GM19438 (cell line): ENCODE measurements at regions not wholly inside any gene's neighbourhood (a gene's known extent, or its start where the extent isn't known, plus 50 kb on each side); places are given as distances from the start of the nearest gene placed in this dataset.
"Not testable (repeated sequence)": the region's sequence is repeated elsewhere in the genome, so short reads cannot be mapped to it uniquely, and the experiment has no call there.

ENCODE experiments used
- ATAC-seq: cut with Tn5 transposase; IDR thresholded peaks from one replicate; pipeline ENCODE4 v1.9.1; 2021; ENCODE audit warnings: low read depth; ENCODE audit not compliant: unreplicated experiment

DNA sequence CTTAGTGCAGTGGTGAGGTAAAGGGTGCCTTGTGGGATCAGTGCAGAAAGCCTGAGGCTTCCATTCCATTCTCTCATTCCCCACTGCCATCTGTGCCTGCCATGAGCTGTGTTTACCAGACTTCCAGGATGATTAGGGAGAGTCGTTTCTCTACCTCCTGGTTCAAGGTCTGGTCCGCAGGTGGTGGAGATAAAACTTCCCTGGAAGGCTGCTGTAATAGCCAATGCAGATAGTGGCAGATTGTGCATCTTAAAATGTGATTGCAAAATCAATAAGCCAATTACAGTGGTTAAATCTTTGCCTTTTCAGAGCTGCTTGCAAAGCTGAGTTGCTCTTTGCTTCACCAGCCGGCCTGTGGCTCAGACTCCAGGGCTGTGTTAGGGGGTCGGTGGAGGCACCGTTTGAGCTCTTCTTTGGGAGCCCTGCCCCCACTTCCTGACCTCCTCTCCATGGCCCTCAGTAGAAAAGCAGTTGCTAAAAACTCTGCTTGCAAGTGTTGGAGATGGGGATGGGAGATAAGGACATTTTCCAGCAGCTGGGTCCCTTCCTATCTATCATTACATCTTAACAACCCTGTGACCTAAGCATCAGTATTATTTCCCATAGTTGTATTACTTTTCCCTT, 95.2 kb upstream of the HS6ST1 start:
- ATAC-seq: no peak

DNA sequence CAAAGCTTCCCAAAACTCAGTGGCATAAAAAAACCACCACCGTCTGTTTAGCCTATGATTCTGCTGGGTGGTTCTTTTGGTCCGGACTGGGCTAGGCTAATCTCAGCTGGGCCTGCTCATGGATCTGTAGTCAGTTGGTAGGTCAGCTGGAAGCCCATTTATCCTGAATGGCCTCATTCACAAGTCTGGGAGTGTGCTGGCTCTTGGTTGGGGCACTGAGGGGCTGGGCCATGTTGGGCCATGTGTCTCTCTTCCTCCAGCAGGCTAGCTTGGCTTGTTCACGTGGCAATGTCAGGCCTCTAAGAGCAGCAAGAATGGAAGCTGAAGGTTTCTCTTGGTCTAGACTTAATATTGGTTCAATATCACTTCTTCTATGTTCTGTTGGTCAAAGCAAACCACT, 95.7 kb upstream of the HS6ST1 start:
- no peak for ATAC-seq

DNA sequence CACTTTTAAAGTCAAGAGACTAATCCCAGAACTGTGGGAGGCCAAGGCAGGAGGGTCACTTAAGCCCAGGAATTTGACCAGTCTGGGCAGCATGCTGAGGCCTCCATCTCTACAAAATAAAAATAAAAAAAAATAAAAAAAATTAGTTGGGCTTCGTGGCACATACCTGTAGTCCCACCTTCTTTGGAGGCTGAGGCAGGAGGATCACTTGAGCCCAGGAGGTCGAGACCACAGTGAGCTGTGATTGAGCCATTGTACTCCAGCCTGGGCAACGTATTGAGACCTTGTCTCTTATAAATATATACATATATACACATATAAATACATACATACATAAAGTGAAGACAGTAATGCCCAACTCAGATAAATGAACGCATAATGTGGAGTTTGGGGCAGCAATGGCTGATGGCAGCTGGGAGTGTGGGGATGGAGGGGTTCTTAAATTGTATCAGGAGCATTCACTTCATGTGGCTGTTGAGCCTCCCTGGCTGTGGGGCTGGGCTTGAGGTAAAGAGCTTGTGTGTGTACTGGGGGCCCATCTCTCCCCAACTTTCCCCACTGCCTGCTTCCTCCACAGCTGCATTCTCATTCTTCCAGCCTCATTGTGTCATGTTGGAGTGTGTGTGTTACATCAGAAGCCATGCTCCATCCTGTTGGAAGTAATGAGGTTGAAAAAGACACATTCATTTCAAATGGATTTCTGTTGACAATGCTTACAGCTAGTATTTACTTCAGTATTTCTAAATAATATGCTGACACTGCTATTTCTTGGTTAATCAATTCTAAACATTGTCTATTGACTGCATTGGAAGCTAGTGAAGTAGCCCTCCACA, 96.5 kb upstream of the HS6ST1 start:
- no peak for ATAC-seq

DNA sequence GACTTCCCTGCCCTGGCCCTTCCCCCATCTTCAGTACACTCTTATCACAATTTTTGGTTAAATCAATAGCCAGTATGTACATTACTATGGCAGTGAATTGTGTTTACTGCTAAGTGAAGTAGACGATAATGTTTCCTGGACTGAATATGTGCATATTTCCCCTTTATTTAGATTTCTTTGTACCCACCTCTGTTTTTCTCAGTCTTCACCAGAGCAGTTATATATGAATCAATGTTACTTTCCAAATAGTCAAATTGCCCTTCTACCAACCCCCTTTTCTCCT, 97.1 kb upstream of the HS6ST1 start:
- ATAC-seq: no peak

DNA sequence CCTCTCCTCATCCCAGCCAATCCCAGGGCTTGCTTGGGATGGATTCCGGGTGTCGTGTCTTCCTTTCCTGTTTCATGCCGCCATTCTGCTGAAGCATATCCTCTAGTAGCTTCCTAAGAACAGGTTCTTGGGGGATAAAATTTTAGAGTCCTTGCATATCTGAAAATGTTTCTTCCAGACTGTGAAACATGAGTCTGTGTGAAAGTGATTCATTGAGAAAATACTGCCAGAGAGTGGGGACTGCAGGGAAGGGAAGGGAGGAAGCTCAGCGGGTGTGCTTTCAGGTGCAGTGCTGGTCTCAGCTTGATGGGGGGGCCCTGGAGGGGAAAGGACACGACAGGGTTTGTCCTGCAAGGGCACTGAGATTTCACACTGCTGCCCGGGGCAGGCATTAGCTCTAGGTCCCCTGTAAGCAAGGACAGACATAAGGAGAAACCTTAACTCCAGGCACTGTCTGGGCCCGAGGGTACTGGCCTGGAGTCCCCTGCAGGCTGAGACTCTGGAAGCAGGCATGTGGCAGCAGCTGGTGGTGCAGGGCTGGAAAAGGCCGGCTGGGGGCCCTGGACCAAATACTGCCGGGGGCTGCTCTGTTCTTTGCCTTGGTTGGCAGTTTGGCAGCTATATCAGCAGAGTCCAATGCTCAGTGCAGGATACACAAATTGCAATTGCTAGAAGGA, 97.6 kb upstream of the HS6ST1 start:
- no peak for ATAC-seq

DNA sequence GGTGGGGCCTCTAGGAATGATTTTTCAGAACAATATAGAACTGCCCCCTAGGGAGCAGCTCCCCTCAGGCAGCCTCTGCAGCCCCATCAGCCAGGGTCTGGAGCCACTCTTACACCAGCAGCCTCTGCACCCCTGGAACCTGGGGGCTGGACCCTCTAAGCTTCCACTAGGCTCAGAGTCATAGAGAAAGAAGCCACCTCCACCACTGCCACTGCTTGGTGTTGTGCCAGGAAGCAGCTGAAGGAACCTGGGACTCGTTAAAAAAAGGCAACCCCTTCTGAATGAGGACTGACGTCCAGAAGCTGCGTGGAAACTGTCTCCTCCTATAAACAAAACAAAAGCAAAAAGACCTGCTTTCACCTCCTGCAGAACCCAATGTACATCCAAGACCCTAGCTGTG, 98.1 kb upstream of the HS6ST1 start:
- no peak for ATAC-seq

DNA sequence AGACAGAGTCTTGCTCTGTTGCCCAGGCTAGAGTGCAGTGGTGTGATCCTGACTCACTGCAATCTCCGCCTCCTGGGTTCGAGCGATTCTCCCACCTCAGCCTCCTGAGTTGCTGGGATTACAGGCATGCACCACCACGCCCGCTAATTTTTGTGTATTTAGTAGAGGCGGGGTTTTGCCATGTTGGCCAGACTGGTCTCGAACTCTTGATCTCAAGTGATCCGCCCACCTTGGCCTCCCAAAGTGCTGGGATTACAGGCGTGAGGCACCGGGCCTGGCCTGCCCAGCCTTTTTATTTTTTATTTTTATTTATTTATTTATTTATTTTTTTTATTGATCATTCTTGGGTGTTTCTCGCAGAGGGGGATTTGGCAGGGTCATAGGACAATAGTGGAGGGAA, 98.6 kb upstream of the HS6ST1 start:
- ATAC-seq: not testable (repeated sequence)

DNA sequence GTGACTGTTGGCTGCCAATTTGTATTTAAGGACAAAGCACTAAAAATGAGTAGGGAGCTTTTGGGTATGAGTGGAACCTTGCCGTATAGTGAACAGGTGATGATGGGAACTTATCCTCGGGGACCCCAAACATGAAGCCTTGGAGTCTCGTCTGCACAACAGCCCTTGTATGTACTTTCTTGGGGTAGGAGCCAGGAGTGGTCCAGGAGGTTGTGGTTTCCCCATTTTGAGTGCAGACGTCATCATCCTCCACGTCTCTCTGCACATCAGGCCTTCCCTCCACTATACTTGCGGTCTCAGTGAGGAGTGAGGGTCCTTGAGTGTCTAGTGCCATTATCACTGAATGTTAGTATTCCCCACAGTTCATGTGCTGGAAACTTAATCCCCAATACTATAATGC, 101.5 kb upstream of the HS6ST1 start:
- ATAC-seq: no peak

DNA sequence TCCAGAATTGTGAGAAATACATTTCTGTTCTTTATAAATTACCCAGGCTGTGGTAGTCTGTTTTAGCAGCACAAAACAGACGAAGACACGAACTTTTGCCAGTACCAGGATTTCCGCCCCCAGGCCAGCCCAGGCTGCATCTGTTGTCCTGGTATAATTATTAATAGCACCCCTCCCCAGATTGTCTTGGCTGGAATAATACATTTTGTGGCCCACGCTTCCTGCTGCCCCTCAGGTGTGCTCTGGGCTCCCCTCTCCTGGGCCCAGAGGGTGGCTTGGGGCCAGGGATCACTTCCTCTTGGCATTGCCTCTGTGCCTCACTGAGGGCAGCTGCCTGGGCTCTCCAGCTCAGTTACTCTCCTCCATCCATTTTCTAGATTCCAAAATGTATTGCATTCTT, 102.1 kb upstream of the HS6ST1 start:
- ATAC-seq: no peak

DNA sequence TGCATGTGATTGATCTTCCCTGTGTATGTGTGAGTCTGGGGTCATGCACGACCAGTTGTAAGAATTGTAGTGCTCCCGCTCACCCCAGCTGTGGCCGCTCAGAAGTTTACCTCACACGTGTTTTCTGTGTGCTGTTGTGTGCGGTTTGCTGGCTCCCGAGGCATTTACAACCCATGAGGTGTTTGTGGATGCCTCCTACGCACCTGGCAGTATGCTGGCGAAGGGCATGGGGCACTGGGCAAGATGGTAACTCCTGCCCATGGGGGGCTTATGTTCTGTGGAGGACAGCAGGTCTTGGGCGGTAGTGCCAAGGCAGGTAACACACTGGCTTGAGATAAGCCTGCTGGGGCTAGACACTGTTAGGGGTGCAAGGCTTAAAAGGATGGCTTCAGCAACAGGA, 102.6 kb upstream of the HS6ST1 start:
- no peak for ATAC-seq

DNA sequence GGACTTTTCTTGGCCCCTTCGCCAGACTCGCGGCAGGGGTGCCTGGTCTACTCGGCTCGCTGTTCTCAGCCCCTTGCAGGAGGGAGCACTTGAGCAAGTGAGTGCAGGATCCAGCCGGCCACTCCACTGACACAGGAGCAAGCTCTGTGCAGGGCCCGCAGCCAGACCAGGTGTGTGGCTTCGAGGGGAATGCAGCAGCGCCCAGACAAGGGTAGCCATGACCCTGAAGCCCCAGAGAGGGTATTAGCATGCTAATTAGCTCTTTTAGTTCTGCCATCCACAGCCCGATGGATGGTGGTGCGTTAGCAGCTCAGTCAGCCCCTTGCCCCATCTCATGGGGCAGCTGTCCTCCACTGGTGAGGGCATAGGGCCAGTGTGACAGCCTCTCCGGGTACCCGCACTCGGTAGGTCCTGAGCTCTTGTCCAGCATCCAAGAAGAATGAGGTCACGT, 103.2 kb upstream of the HS6ST1 start:
- no peak for ATAC-seq

DNA sequence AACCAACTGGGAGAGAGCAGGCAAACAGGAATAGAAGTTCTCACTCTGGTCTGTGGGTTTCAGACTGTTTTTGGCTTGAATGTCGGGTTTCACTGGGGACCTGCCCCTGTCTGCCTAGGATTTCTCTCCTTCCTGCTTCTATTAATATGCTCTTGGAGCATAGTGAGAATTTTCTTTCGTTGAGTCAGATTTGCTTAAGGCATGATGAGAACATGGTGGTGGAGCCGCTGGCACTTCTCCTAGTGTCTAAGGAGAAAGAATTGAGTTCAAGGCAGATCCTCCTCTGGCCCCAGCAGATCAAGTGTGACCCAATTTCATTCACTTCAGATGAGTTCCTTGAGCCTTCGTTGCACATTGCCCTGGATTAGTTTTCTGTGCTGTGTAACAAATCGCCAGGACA, 103.9 kb upstream of the HS6ST1 start:
- ATAC-seq: no peak

DNA sequence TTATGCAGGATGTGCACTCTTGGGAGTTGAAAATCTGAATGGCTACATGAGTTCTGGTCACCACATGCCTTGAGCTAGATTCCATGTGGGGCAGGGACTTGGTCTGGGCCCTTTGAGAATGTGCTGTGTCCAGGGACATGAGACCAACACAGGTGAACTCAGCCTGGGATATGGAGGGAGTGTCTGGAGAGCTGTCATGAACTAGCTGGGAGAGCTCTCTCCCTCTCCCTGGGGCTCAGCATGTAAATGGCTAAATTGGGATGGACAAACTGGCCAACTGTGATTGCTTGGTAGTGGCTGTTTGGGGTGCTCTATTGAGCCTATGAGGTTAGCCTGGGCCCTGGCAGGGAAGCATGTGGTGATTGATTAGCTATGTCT, 105.1 kb upstream of the HS6ST1 start:
- ATAC-seq: no peak

DNA sequence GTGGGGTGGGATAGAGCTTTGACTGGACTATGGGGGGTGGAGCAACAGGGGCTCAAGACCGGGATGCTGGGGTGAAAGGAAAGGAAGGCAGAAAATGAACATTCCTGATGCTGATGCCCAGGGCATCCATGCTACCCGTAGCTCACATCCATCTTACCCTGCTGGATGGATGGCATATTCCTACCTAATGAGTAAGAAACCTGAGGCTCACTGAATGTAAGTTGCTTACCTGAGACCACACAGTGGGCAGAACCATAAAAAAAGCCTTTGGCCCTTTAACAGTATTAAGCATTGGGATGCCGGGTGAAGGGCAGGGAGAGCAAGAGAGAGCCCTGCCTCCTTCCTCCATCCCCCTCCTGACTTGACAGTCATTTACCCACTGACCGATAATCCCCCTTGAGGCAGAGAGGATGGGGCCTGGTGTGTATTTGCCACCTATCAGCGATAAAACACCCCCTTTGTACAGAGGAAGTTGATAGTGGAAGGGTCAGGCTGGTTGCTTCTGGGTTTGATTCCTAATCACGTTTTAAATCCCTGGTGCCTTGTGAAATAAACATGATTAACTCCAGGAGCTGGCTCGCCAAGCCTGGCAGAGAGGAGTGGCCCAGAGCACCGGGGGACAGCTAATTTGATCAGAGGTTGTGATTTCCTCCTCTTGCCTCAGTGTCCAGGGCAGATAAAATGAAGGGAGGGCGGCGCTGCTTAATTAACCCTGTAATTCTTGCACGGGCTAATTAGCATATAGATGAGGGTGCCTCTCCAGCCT, 105.9 kb upstream of the HS6ST1 start:
- no peak for ATAC-seq

DNA sequence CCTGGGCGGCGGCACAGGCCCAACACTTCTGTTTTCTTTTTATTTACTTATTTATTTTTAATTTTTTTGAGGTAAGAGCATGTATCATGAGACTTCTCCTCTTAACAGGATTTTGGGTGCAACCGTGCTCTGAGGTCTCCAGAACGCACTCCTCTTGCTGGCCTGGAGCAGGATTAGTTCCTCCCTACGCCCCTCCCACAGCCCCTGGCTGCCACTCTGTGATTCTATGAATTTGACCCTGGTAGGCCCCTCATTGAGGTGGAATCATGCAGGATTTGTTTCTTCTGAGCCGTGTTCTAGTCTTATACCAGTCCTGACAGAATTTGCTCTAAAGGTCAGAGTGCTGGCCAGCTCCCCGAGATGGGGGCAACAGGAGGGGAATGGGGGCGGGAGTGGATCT, 106.5 kb upstream of the HS6ST1 start:
- ATAC-seq: no peak

DNA sequence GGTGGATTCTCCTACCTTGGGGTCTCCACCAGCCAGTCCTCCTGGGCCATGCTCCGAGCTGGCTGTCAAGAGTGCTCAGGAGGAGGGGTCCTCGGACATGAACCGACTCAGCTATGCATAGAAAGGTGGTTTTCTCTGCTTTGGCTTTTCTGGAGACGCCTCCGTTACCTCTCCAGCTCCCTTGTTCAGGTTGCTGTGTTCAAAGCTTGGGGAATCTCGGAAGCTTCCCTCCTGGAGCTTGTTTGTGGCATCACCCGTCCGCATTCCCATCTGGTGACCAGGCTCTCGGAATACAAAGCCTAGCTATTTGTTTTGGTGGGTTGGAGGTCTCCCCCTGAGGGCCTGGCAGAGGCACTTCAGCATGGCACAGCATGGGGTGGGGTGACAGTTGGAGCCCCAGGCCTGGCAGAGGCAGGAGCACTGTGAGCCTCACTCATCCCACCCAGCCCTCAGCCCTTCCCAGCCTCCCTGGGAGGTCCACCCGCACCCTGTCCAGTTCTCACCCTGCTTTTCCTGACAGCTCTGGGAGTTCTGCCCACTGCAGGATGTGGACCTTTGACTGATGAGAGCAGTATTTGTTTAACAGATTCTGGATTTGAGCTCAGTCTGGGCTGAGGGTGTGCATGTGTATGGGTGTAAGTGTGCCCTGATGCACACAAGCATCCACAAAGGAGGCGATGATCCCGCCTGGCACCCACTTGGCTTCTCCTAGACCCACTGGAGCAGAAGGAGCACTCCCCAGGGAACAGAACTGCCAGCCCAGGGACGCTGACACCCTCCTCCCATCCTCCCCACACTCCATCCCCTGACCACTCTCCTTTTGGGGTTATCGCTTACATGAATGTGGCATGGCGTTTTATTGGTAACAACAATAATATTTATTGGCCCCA, 107.3 kb upstream of the HS6ST1 start:
- ATAC-seq: no peak

DNA sequence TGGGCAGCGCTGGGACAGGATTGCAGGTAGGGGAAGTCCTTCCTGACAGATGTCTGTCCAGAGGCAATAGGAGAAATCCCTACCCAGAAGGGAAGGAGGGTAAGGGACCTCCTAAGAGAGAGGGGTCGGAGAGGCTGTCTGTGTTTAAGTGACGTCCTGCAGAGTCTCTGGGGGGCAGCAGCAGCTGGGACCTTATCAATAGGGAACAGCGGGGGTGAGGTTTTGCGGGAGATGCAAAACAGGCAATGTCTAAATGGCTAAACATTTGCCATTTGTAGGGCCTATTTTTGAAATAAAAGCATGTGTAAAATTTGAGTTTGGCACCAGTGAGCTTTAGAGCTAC, 108.7 kb upstream of the HS6ST1 start:
- ATAC-seq: no peak

DNA sequence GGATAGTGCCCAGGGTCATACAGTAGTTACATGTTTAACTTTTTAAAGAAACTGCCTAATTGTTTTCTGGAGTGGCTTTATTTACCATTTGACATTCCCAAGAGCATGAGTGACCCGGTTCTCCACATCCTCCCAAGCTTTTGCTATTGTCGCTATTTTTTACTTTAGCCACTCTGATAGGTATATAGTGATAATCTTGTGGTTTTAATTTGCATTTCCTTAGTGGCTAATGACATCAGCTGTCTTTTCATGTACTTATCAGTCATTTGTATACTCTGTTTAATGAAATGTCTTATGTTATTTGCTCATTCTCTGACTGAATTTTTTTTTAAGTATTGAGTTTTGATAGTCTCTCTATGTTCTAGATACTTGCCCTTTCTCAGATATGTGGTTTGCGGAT, 109.7 kb upstream of the HS6ST1 start:
- no peak for ATAC-seq

DNA sequence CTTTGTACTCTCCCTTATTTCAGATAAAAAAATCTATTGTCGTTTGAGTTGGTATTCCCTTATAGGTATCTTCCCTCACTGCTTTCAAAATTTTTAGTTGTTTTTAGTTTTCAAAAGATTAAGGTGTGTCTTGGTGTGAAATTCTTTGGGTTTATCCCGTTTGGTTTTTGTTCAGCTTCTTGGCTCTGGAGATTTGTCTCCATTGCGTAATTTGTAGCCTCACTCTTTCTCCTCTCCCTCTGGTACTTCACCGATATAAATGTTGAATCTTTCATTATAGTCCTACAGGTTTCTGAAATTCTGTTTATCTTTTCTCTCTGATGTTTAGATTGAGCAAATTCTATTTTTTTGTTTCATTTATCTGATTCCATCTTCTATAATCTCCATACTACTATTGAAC, 113.8 kb upstream of the HS6ST1 start:
- ATAC-seq: no peak

DNA sequence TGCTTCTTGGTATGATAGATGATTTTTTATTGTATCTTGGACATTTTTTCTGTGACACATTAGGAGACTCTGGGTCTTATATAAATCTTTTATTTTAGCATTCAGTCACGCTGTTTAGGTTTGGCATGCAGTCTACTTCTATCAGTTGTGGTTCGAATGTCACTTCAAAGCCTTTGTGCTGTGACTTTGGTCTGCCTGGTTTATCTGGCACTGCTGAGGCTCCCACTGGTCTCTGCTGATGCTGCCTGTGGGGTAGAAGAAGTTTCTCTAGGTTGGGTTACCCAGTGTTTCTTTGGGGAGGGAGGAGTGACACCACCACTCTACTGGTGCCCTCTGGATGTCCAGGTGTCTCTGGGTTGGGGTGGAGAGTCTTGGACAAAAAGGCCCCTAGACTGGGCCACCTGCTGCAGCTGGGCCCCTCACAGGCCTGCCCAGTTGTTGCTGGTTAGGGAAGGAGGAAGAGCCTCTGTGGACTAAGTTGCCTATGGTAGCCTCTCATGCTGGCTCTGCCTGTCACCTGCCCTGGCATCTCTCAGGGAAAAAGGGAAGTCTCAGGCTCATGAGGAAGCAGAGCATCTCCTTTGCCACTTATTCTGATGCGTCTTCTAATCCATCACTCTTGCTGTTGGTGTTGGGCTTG, 115.4 kb upstream of the HS6ST1 start:
- ATAC-seq: no peak
